Femur (tissue), 1 donor: ENCODE measurements at regions not wholly inside any gene's neighbourhood (a gene's known extent, or its start where the extent isn't known, plus 50 kb on each side); places are given as distances from the start of the nearest gene placed in this dataset.
"Not testable (repeated sequence)": the region's sequence is repeated elsewhere in the genome, so short reads cannot be mapped to it uniquely, and the experiment has no call there.

Experiments
- DNase-seq: peaks from one replicate; pipeline ENCODE4 v3.0.0-alpha.2; 2017

DNA sequence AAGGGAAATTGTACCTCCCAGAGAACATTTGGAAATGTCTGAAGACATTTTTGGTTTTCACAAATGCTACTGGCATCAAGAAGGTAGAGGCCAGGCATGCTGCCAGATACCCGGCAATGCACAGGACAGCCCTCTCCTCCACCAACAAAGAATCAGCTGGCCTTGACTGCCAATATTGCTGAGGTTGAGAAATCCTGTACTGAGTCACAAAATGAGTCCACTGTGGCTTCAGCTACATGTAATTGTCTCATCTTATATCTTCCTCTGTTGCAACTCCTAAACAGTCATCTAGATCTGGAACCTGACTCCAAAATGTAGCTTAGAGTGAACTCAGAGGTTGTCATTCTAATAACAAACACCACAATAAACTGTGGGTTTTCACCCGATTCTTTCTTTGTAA is 327.5 kb upstream of the POGK start:
- no peak for DNase-seq

GRCh38 chr1:166514067-166514466 is 325.2 kb upstream of the POGK start:
- no peak for DNase-seq

DNA sequence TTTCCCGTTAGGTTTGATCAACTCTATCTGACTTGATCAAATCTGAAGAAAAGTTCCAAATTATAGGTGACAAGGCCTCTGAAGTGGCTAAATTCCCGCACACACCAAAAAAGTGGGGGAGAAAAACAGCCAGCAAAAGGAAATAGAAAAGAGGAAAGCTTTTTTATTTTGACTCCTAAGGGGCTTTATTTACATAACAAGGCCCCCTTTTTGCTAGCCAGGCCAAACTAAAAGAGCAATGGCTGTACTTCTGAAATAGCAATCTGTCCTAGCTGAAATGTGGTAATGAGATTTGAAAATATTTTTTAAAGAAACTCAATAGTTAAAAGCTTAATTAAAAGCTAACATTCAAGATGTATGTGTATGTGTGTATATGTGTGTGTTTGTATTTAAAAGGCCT is 311.5 kb upstream of the POGK start:
- no peak for DNase-seq

DNA sequence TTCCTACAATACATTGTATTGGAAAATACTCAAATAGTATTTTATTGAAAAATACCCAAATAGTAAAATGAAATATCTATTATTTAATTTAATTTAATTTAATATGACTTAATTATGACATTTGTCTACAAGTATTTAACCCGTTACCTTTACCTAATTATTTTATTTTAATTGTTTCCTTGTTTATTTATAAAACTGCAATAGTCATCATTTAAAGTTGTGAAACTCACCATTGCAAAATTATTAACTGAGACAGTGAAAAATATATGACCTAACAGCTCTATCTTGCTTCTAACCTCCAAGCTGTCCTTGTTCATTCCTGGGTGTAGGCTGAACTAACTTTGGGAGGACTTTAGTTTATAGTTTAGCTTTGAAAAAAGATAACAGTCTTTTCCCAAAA is 300.6 kb upstream of the POGK start:
- no peak for DNase-seq

GRCh38 chr1:166544036-166544435 is 295.2 kb upstream of the POGK start:
- DNase-seq, result no peak

DNA sequence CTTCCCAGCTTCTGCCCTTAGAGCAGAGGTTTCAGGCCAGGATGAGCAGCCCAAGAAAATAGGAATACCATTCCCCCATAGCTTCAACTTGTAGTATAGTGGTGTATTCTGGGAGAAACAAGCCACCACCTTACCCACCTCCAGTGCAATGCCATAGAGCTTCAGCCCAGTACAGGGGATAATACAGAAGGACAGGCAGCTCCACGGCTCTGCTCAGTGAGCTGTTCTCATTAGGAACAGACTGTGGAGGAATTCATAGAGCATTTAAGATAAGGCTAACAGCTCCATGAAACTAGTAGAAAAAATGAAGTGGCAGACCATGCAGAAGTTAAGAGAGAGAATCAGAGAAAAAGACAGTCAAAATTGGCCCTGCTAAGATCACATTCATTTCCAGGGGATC is 294.7 kb upstream of the POGK start:
- DNase-seq, result no peak

GRCh38 chr1:166552706-166553105 is 286.6 kb upstream of the POGK start:
- DNase-seq, result no peak

DNA sequence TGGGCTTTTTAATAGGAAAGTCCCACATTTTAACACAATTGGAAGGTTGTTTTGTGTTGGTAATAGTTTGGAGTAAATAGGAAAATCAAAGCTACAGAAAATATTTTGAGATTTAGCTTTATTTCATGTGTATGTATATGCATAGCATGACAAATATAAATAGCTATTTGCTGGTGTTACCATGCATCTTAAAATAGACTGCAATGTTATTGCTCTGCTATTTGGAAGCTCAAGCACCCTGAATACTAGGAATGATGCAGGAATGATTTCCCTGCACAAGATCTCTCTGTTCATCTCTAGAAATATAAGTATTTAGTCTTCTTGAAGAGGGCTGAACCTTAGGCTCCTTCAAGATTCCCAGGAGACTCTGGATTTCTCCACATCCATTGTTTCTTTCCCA is 268.3 kb upstream of the POGK start:
- DNase-seq, result no peak

- DNase-seq, result no peak
Observed at GRCh38 chr1:166573199-166573598, 266.1 kb upstream of the POGK start.

DNA sequence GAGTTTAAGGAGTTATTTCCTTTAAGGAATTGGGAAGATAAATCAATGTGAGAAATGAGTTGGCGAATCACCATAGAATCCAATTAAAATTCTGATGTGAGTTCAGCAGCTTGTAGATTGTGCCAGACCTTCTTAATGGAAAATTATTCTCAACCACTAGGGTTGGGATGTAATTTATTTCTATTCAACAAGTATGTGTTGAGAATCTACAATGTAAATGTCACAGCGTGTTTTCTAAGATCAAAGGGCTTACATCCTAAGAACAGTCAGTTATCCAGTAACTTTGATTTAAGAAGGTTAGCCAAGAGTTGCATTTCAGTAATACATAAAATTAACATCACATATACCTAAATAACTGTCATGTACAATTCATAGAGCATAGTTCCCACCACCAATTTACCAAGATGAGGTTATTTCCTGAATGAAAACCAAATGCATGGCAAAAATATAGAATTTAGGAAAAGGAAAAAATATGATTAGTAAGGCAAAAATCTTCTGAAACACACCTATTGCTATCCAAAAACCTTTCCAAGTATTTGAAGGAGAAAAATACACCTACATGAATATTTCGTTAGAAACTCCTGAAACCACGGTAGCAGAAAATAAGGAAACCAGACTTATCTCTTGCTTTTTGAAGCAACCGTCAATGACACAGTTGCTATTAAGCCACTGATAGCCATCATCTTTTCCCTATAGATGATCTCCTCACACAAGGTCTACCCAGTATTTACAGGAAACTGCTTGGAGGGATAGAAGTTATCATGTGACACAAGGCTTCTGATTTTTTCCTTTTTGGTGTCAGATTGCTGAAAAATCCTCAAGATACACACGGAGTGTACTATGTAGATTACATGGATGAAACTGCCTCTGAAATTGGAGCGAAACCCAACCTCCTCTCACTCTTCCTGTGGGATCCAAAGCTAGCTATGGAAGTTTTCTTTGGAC is 259.4 kb upstream of the POGK start:
- no peak for DNase-seq

GRCh38 chr1:166588741-166589140 is 250.5 kb upstream of the POGK start:
- no peak for DNase-seq

DNA sequence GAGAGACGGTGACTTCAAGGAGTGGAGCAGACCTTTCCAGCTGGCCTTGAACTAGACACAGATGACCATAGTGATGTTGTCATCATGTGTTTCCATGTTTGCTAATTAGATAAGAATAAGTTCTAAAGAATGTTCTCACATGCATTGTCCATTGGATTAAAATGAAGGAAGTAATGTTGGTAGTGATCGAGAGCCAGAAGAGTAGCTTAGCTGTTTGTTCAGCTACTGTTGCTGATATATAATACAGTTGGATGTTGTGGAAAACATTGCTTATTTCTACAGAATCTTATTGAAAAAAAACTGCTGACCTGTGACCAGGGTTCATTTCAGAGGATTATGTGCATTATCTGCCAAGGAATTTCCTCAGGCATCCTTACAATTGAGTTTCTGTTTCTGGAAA is 249.1 kb upstream of the POGK start:
- DNase-seq, result no peak

DNA sequence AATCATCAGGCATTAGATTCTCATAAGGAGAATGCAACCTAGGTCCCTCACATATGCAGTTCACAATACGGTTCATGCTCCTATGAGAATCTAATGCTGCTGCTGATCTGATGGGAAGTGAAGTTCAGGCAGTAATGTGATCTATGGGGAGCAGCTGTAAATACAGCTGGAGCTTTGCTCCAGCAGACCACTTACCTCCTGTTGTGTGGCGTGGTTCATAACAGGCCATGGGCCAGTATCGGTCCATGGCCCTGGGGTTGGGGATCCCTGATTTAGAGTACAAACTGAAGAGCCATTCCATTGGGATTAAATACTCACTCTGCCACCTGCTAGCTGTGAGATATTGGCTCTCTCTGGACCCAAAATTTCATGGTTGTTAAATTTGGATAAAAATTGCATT is 244.6 kb upstream of the POGK start:
- no peak for DNase-seq

- DNase-seq, result no peak
Observed at GRCh38 chr1:166597516-166597915, 241.8 kb upstream of the POGK start.

DNA sequence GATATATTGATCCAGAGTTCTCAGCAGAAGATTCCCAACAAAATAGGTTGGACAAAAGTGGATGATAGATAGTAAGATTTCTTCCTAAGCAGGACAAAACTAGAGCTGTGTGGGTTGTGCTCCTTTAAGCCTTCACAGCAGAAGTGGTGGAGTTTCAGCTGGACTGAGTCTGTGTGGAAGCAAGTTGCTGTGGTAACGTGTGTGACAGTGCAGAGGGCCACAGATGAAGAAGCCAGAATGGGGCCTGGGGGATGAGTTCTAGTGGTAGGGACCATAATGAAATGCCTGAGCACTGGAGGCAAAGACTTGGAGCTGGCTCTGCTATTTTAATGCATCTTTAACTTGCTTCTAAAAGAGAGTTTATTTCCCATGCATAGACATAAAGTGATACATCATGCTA is 238.7 kb upstream of the POGK start:
- DNase-seq, result no peak

DNA sequence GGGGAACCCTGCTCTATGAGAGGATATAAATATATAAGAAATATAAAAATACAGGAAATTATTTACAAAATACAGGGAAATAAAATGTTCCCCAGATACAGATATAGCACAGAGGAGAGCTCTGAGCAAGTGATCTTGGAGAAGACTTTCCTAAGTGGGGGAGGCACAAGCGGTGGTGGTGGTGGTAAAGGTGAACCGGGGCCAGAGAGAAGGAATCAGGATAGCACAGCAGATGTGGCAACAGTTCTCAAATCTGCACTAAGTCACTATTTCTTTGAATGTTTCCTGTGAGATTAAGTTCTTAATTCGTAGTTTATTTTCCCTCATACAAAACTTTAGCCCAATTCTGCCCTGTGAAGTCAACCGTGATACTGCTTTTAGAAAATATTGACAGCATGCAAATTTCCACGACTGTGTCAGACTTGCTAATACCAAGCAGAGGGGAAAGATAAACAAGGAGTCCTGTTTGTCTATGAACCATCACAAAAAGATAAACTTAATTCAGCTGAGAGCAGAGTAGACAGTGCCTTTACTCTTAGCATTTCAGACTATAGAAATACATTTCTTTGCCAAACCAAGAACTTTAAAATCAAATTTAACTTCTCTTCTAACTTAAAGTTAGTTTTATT is 237.5 kb upstream of the POGK start:
- no peak for DNase-seq

- DNase-seq, result not testable (repeated sequence)
Observed at GRCh38 chr1:166602801-166603200, 236.5 kb upstream of the POGK start.

- no peak for DNase-seq
Observed at GRCh38 chr1:166603296-166603695, 236.0 kb upstream of the POGK start.

GRCh38 chr1:166605137-166605536 is 234.1 kb upstream of the POGK start:
- DNase-seq, result no peak

- DNase-seq, result no peak
Observed at GRCh38 chr1:166612886-166613285, 226.4 kb upstream of the POGK start.

- DNase-seq, result no peak
Observed at GRCh38 chr1:166616206-166616605, 223.1 kb upstream of the POGK start.

- DNase-seq, result no peak
Observed at GRCh38 chr1:166626711-166627110, 212.6 kb upstream of the POGK start.

GRCh38 chr1:166627558-166627957 is 211.7 kb upstream of the POGK start:
- no peak for DNase-seq

DNA sequence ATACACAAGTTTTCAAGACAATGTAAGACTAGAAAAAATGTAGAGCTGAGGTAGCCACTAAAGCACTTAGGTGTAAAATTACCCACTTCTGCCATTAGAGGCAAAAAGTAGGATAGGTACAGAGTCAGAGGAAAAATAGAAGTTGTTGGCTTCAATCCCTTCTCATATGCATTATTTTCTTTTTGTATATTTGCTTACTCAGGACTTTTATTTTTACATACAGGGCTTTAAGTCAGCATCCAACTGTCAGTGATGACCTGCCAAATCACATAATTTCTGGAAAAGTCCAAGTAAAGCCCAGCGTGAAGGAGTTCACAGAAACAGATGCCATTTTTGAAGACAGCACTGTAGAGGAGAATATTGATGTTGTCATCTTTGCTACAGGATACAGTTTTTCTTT is 211.0 kb upstream of the POGK start:
- DNase-seq, result no peak

- no peak for DNase-seq
Observed at GRCh38 chr1:166629946-166630345, 209.3 kb upstream of the POGK start.
